ENCODE measurements at regions not wholly inside any gene's neighbourhood (a gene's known extent, or its start where the extent isn't known, plus 50 kb on each side); places are given as distances from the start of the nearest gene placed in this dataset.

GRCh38 chr12:70117670-70118069 lies 125.6 kb upstream of the CNOT2 start:
- TF ChIP-seq CTCF (IDR thresholded peaks at IDR 0.05) = no peak
- no peak for TF ChIP-seq POLR2A (IDR thresholded peaks at IDR 0.05)
